ENCODE measurements at regions not wholly inside any gene's neighbourhood (a gene's known extent, or its start where the extent isn't known, plus 50 kb on each side); places are given as distances from the start of the nearest gene placed in this dataset.

GRCh38 chr13:112130418-112130817, 63.5 kb downstream of the SOX1 start:
- no peak for TF ChIP-seq CTCF (IDR thresholded peaks at IDR 0.05 in 4 of 5, conservative IDR thresholded peaks at IDR 0.05 in 1 of 5)
- no peak for TF ChIP-seq POLR2A (IDR thresholded peaks at IDR 0.05)
